ENCODE measurements at regions not wholly inside any gene's neighbourhood (a gene's known extent, or its start where the extent isn't known, plus 50 kb on each side); places are given as distances from the start of the nearest gene placed in this dataset.

- no peak for DNase-seq (ENCODE audit: low read depth in 2 of 2)
Measured at GRCh38 chr1:239600588-239600987, 214.2 kb downstream of the CHRM3 start.

GRCh38 chr1:239601108-239601507, 214.7 kb downstream of the CHRM3 start:
- no peak for DNase-seq (ENCODE audit: low read depth in 2 of 2)

- DNase-seq (ENCODE audit: low read depth in 2 of 2) = no peak
Measured at GRCh38 chr1:239603530-239603929, 217.2 kb downstream of the CHRM3 start.

- no peak for DNase-seq (ENCODE audit: low read depth in 2 of 2)
Measured at GRCh38 chr1:239606850-239607400, 220.6 kb downstream of the CHRM3 start.

- no peak for DNase-seq (ENCODE audit: low read depth in 2 of 2)
Measured at GRCh38 chr1:239608469-239608868, 222.1 kb downstream of the CHRM3 start.

GRCh38 chr1:239612379-239612778, 226.0 kb downstream of the CHRM3 start:
- no peak for DNase-seq (ENCODE audit: low read depth in 2 of 2)

GRCh38 chr1:239616673-239617072, 230.3 kb downstream of the CHRM3 start:
- no peak for DNase-seq (ENCODE audit: low read depth in 2 of 2)

- no peak for DNase-seq (ENCODE audit: low read depth in 2 of 2)
Measured at GRCh38 chr1:239617259-239617658, 230.9 kb downstream of the CHRM3 start.

GRCh38 chr1:239617731-239618130, 231.4 kb downstream of the CHRM3 start:
- no peak for DNase-seq (ENCODE audit: low read depth in 2 of 2)

- DNase-seq (ENCODE audit: low read depth in 2 of 2) = no peak
Measured at GRCh38 chr1:239619190-239619589, 232.8 kb downstream of the CHRM3 start.

- no peak for DNase-seq (ENCODE audit: low read depth in 2 of 2)
Measured at GRCh38 chr1:239630767-239631166, 244.4 kb downstream of the CHRM3 start.

- no peak for DNase-seq (ENCODE audit: low read depth in 2 of 2)
Measured at GRCh38 chr1:239633432-239633831, 247.1 kb downstream of the CHRM3 start.

- no peak for DNase-seq (ENCODE audit: low read depth in 2 of 2)
Measured at GRCh38 chr1:239635276-239635675, 248.9 kb downstream of the CHRM3 start.

GRCh38 chr1:239636347-239636746, 250.0 kb downstream of the CHRM3 start:
- DNase-seq (ENCODE audit: low read depth in 2 of 2) = no peak

GRCh38 chr1:239644604-239645003, 258.2 kb downstream of the CHRM3 start:
- DNase-seq (ENCODE audit: low read depth in 2 of 2) = no peak

GRCh38 chr1:239647045-239647444, 260.7 kb downstream of the CHRM3 start:
- DNase-seq (ENCODE audit: low read depth in 2 of 2) = no peak

GRCh38 chr1:239647964-239648632, 261.7 kb downstream of the CHRM3 start:
- DNase-seq (ENCODE audit: low read depth in 2 of 2) = no peak

- no peak for DNase-seq (ENCODE audit: low read depth in 2 of 2)
Measured at GRCh38 chr1:239655023-239655422, 268.7 kb downstream of the CHRM3 start.

- DNase-seq (ENCODE audit: low read depth in 2 of 2) = no peak
Measured at GRCh38 chr1:239657291-239657690, 270.9 kb downstream of the CHRM3 start.

GRCh38 chr1:239662950-239663349, 276.6 kb downstream of the CHRM3 start:
- no peak for DNase-seq (ENCODE audit: low read depth in 2 of 2)

- DNase-seq (ENCODE audit: low read depth in 2 of 2) = no peak
Measured at GRCh38 chr1:239672256-239672655, 285.9 kb downstream of the CHRM3 start.

GRCh38 chr1:239675735-239676134, 289.4 kb downstream of the CHRM3 start:
- DNase-seq (ENCODE audit: low read depth in 2 of 2) = no peak

GRCh38 chr1:239676522-239677273, 290.3 kb downstream of the CHRM3 start:
- no peak for DNase-seq (ENCODE audit: low read depth in 2 of 2)

Measured in fibroblast of skin of left biceps (primary cell).